Keratinocyte (primary cell): ENCODE measurements at regions not wholly inside any gene's neighbourhood (a gene's known extent, or its start where the extent isn't known, plus 50 kb on each side); places are given as distances from the start of the nearest gene placed in this dataset.

ENCODE experiments used
- DNase-seq: peaks from one replicate; pipeline ENCODE4 v3.0.0-alpha.2; 2011; ENCODE audit warnings: low read depth, missing footprints, low spot score
- FAIRE-seq: peaks from 2 replicates; lab custom pipeline; 2011; peaks lifted over from hg19 to GRCh38; lab: Jason Lieb, UNC
- H2AFZ ChIP-seq: 2 replicates; pipeline ENCODE4 v1.6.0; 2012; ENCODE audit warnings: low read length, control low read depth, inconsistent platforms; ENCODE audit not compliant: control insufficient read depth
- H3K27ac ChIP-seq: 2 replicates; pipeline ENCODE4 v1.5.1; 2011; ENCODE audit warnings: low read length; ENCODE audit not compliant: control insufficient read depth, insufficient read depth
- H3K27me3 ChIP-seq: 3 replicates; pipeline ENCODE4 v1.6.0; 2011; ENCODE audit warnings: low read length; ENCODE audit not compliant: control insufficient read depth, insufficient read depth; ENCODE audit errors: extremely low read depth
- H3K36me3 ChIP-seq, 2 experiments: 2 replicates in 1 of 2; 3 replicates in 1 of 2; pipeline ENCODE4 v1.5.1; 2011; ENCODE audit warnings: low read length in 2 of 2, mild to moderate bottlenecking in 1 of 2; ENCODE audit not compliant: control insufficient read depth in 2 of 2, insufficient read depth in 2 of 2; ENCODE audit errors: extremely low read depth in 1 of 2
- H3K4me1 ChIP-seq: 3 replicates; pipeline ENCODE4 v1.5.1; 2011; ENCODE audit warnings: low read length; ENCODE audit not compliant: control insufficient read depth, insufficient read depth; ENCODE audit errors: extremely low read depth
- H3K4me2 ChIP-seq: 3 replicates; pipeline ENCODE4 v1.6.0; 2011; ENCODE audit warnings: low read depth, low read length; ENCODE audit not compliant: control insufficient read depth, insufficient read depth; ENCODE audit errors: extremely low read depth
- H3K4me3 ChIP-seq, 3 experiments: fragments of 200-600 bp in 1 of 3; sonication (generic) in 1 of 3; 2 replicates in 2 of 3; 3 replicates in 1 of 3; pipeline ENCODE4 v1.5.1; 2011 to 2016; ENCODE audit warnings: low read length in 3 of 3, mild to moderate bottlenecking in 3 of 3, control low read depth in 2 of 3, inconsistent platforms in 1 of 3, low read depth in 1 of 3, mixed read lengths in 1 of 3, mixed run types in 1 of 3, moderate library complexity in 1 of 3; ENCODE audit not compliant: control insufficient read depth in 2 of 3, insufficient read depth in 2 of 3; ENCODE audit errors: extremely low read depth in 1 of 3
- H3K79me2 ChIP-seq: 2 replicates; pipeline ENCODE4 v1.6.0; 2012; ENCODE audit warnings: low read length; ENCODE audit not compliant: control insufficient read depth, insufficient read depth
- H3K9ac ChIP-seq: 3 replicates; pipeline ENCODE4 v1.6.0; 2011; ENCODE audit warnings: low read length; ENCODE audit not compliant: control insufficient read depth, insufficient read depth; ENCODE audit errors: extremely low read depth
- H3K9me1 ChIP-seq: 3 replicates; pipeline ENCODE4 v1.6.0; 2011; ENCODE audit warnings: low read length; ENCODE audit not compliant: control insufficient read depth, insufficient read depth; ENCODE audit errors: extremely low read depth
- H3K9me3 ChIP-seq: 2 replicates; pipeline ENCODE4 v1.5.1; 2012; ENCODE audit warnings: low read depth, low read length; ENCODE audit not compliant: control insufficient read depth
- H4K20me1 ChIP-seq: 3 replicates; pipeline ENCODE4 v1.6.0; 2011; ENCODE audit warnings: low read length; ENCODE audit not compliant: control insufficient read depth, insufficient read depth; ENCODE audit errors: extremely low read depth
- EZH2 ChIP-seq: IDR thresholded peaks from one replicate; pipeline ENCODE4 v1.6.1; 2012; ENCODE audit warnings: inconsistent platforms, mild to moderate bottlenecking, low read length, moderate library complexity
- dilution Hi-C: fragments of 300-500 bp; cut with MboI; formaldehyde crosslinking; loops from one replicate; pipeline ENCODE4 v1.7.0; 2020; ENCODE audit warnings: low sequenced_read_pairs; ENCODE audit not compliant: extremely low pct_ligation_motif_present
- TF ChIP-seq, protein P1 (sequence below), 3 experiments: IDR thresholded peaks in 1 of 3; conservative IDR thresholded peaks in 1 of 3; optimal IDR thresholded peaks in 1 of 3; 2 replicates in 2 of 3; 3 replicates in 1 of 3; pipeline versions ENCODE3 to v1.5.1; 2011; ENCODE audit warnings: low read length in 3 of 3, mild to moderate bottlenecking in 3 of 3, moderate library complexity in 2 of 3, control low read depth in 1 of 3, inconsistent platforms in 1 of 3; ENCODE audit not compliant: insufficient read depth in 2 of 3; ENCODE audit errors: extremely low read depth in 1 of 3

DNA sequence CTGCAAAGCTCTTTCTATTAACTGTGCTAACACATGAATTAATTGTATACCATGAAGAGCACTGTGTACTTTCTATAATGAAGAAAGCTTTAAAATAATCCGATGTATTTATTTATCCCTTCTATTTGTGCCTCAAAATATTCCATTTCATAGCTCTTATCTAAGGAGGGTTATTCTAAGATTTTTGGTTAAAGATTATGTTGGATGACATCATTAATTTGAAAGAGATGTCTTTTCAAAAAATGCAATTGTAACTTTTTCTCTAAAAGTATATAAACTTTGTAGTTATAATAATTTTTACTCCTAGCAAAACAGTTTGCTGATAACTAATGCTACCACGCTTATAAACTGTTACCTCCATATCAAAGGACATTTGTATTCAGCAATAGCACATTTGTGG lies 192.4 kb upstream of the HSF2 start:
- H3K27ac ChIP-seq, result no peak overlapping the region
- H3K27me3 ChIP-seq, result no peaks in the 10 kb centered on the region
- H4K20me1 ChIP-seq, result no peaks in the 10 kb centered on the region
- H3K9ac ChIP-seq, result no peak overlapping the region
- FAIRE-seq (no peak), DNase-seq (no peak)
- H3K4me3 ChIP-seq, result no peak overlapping the region
- no peaks in the 10 kb centered on the region for H3K79me2 ChIP-seq
- TF ChIP-seq, protein P1, sequence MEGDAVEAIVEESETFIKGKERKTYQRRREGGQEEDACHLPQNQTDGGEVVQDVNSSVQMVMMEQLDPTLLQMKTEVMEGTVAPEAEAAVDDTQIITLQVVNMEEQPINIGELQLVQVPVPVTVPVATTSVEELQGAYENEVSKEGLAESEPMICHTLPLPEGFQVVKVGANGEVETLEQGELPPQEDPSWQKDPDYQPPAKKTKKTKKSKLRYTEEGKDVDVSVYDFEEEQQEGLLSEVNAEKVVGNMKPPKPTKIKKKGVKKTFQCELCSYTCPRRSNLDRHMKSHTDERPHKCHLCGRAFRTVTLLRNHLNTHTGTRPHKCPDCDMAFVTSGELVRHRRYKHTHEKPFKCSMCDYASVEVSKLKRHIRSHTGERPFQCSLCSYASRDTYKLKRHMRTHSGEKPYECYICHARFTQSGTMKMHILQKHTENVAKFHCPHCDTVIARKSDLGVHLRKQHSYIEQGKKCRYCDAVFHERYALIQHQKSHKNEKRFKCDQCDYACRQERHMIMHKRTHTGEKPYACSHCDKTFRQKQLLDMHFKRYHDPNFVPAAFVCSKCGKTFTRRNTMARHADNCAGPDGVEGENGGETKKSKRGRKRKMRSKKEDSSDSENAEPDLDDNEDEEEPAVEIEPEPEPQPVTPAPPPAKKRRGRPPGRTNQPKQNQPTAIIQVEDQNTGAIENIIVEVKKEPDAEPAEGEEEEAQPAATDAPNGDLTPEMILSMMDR (optimal IDR thresholded peaks at IDR 0.05 in 1 of 3, IDR thresholded peaks at IDR 0.05 in 1 of 3, conservative IDR thresholded peaks at IDR 0.05 in 1 of 3; ENCODE audit: extremely low read depth in 1 of 3, insufficient read depth in 2 of 3, low read length in 3 of 3), result no peak
- no peak for TF ChIP-seq EZH2
- no peak overlapping the region for H3K4me2 ChIP-seq
- no peaks in the 10 kb centered on the region for H3K36me3 ChIP-seq
- H3K9me3 ChIP-seq, result no peaks in the 10 kb centered on the region
- dilution Hi-C loops, result no loop called here
- H3K4me1 ChIP-seq, result no peaks in the 10 kb centered on the region
- H2AFZ ChIP-seq, result no peak overlapping the region
- H3K9me1 ChIP-seq, result no peaks in the 10 kb centered on the region

DNA sequence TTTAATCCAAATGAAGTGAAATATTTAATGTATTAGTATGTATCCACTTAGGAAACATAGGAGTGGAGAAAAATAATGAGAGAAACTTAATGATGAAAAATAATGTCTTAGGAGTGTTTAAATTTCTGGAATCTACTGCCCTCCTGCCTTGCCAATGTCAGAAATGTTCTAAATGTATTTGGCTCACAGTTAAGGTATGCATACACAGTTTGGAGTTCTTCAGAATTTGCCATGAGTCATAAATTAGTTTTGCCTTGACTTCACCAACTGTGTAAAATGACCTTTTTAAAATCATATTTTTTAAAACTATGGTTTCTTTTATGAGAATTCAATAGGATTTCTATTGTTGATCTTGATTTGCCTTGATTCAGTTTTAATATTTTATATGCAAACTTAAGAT lies 191.7 kb upstream of the HSF2 start:
- Histone ChIP-seq H3K9ac (no peak overlapping the region), H3K4me1 (no peaks in the 10 kb centered on the region), H3K4me2 (no peak overlapping the region), H3K9me1 (no peaks in the 10 kb centered on the region), H3K4me3 (no peak overlapping the region), H3K36me3 (no peaks in the 10 kb centered on the region), H4K20me1 (no peaks in the 10 kb centered on the region), H3K9me3 (no peaks in the 10 kb centered on the region), H3K27ac (no peak overlapping the region), H3K79me2 (no peaks in the 10 kb centered on the region), H2AFZ (no peak overlapping the region), H3K27me3 (no peaks in the 10 kb centered on the region)
- FAIRE-seq, result no peak
- TF ChIP-seq, protein P1 (optimal IDR thresholded peaks at IDR 0.05 in 1 of 3, IDR thresholded peaks at IDR 0.05 in 1 of 3, conservative IDR thresholded peaks at IDR 0.05 in 1 of 3; ENCODE audit: extremely low read depth in 1 of 3, insufficient read depth in 2 of 3, low read length in 3 of 3), result no peak
- TF ChIP-seq EZH2, result no peak
- DNase-seq, result no peak
- dilution Hi-C loops, result no loop called here
